ENCODE measurements at regions not wholly inside any gene's neighbourhood (a gene's known extent, or its start where the extent isn't known, plus 50 kb on each side); places are given as distances from the start of the nearest gene placed in this dataset.
A peak's percentile ranks its signal among the peaks of the same experiment; 100 is the strongest.

GRCh38 chr6:126091466-126091865 lies 105.1 kb downstream of the TRMT11 start:
- H3K4me1 Mint-ChIP-seq (ENCODE audit: low read depth, unreplicated experiment): no peaks in the 10 kb centered on the region
- peaks cover 2% of the 10 kb centered on the region for H3K9me3 Mint-ChIP-seq (ENCODE audit: unreplicated experiment)
- Histone ChIP-seq H2AFZ (ENCODE audit: low read depth, low read length) (no peak overlapping the region), H3K4me1 (ENCODE audit: insufficient read depth, low read length) (no peaks in the 10 kb centered on the region), H3K4me3 (ENCODE audit: insufficient read depth, low read depth, low read length) (no peak overlapping the region), H3K4me2 (ENCODE audit: low read length) (no peak overlapping the region), H3K9me3 (ENCODE audit: insufficient read depth, low read depth, low read length) (no peaks in the 10 kb centered on the region), H3K27ac (ENCODE audit: low read depth, low read length) (no peak overlapping the region), H3K27me3 (ENCODE audit: insufficient read depth, low read length) (no peaks in the 10 kb centered on the region), H3K79me2 (ENCODE audit: insufficient read depth, low read length) (no peaks in the 10 kb centered on the region), H3K36me3 (ENCODE audit: insufficient read depth, low read length) (no peaks in the 10 kb centered on the region), H3K9ac (ENCODE audit: low read length) (no peak overlapping the region), H4K20me1 (ENCODE audit: insufficient read depth, low read length) (no peaks in the 10 kb centered on the region)
- H3K27ac Mint-ChIP-seq (ENCODE audit: unreplicated experiment): peak overlapping the region; percentile 94
- no peak for DNase-seq (ENCODE audit: low read depth)
- H3K27me3 Mint-ChIP-seq (ENCODE audit: low read depth, unreplicated experiment): no peaks in the 10 kb centered on the region
- no peaks in the 10 kb centered on the region for H3K36me3 Mint-ChIP-seq (ENCODE audit: low read depth, unreplicated experiment)
- FAIRE-seq: no peak
- no peak overlapping the region for H3K4me3 Mint-ChIP-seq (ENCODE audit: unreplicated experiment)
- TF ChIP-seq EZH2 (IDR thresholded peaks at IDR 0.05; ENCODE audit: insufficient read depth, low read length) (no peak), CTCF (IDR thresholded peaks at IDR 0.05; ENCODE audit: insufficient read depth, low read depth, low read length) (no peak)

GRCh38 chr6:126093108-126093507 lies 106.8 kb downstream of the TRMT11 start:
- Histone ChIP-seq H3K79me2 (ENCODE audit: insufficient read depth, low read length) (no peaks in the 10 kb centered on the region), H3K9me3 (ENCODE audit: insufficient read depth, low read depth, low read length) (no peaks in the 10 kb centered on the region), H4K20me1 (ENCODE audit: insufficient read depth, low read length) (no peaks in the 10 kb centered on the region), H3K4me1 (ENCODE audit: insufficient read depth, low read length) (no peaks in the 10 kb centered on the region), H2AFZ (ENCODE audit: low read depth, low read length) (no peak overlapping the region), H3K9ac (ENCODE audit: low read length) (no peak overlapping the region), H3K27ac (ENCODE audit: low read depth, low read length) (no peak overlapping the region), H3K27me3 (ENCODE audit: insufficient read depth, low read length) (no peaks in the 10 kb centered on the region), H3K4me2 (ENCODE audit: low read length) (no peak overlapping the region), H3K36me3 (ENCODE audit: insufficient read depth, low read length) (no peaks in the 10 kb centered on the region), H3K4me3 (ENCODE audit: insufficient read depth, low read depth, low read length) (no peak overlapping the region)
- H3K36me3 Mint-ChIP-seq (ENCODE audit: low read depth, unreplicated experiment): peaks cover 1% of the 10 kb centered on the region
- H3K4me3 Mint-ChIP-seq (ENCODE audit: unreplicated experiment): no peak overlapping the region
- TF ChIP-seq CTCF (IDR thresholded peaks at IDR 0.05; ENCODE audit: insufficient read depth, low read depth, low read length) (no peak), EZH2 (IDR thresholded peaks at IDR 0.05; ENCODE audit: insufficient read depth, low read length) (no peak)
- H3K9me3 Mint-ChIP-seq (ENCODE audit: unreplicated experiment): peaks cover 2% of the 10 kb centered on the region
- no peak for DNase-seq (ENCODE audit: low read depth)
- H3K4me1 Mint-ChIP-seq (ENCODE audit: low read depth, unreplicated experiment): no peaks in the 10 kb centered on the region
- H3K27ac Mint-ChIP-seq (ENCODE audit: unreplicated experiment): no peak overlapping the region
- no peak for FAIRE-seq
- H3K27me3 Mint-ChIP-seq (ENCODE audit: low read depth, unreplicated experiment): no peaks in the 10 kb centered on the region

GRCh38 chr6:126094411-126094810 lies 108.1 kb downstream of the TRMT11 start:
- Histone ChIP-seq H3K36me3 (ENCODE audit: insufficient read depth, low read length) (no peaks in the 10 kb centered on the region), H3K9ac (ENCODE audit: low read length) (no peak overlapping the region), H3K27me3 (ENCODE audit: insufficient read depth, low read length) (no peaks in the 10 kb centered on the region), H3K9me3 (ENCODE audit: insufficient read depth, low read depth, low read length) (no peaks in the 10 kb centered on the region), H4K20me1 (ENCODE audit: insufficient read depth, low read length) (no peaks in the 10 kb centered on the region), H3K4me1 (ENCODE audit: insufficient read depth, low read length) (no peaks in the 10 kb centered on the region), H3K27ac (ENCODE audit: low read depth, low read length) (no peak overlapping the region), H3K79me2 (ENCODE audit: insufficient read depth, low read length) (no peaks in the 10 kb centered on the region), H3K4me3 (ENCODE audit: insufficient read depth, low read depth, low read length) (no peak overlapping the region), H3K4me2 (ENCODE audit: low read length) (no peak overlapping the region), H2AFZ (ENCODE audit: low read depth, low read length) (no peak overlapping the region)
- FAIRE-seq: no peak
- H3K4me3 Mint-ChIP-seq (ENCODE audit: unreplicated experiment): no peak overlapping the region
- no peak for TF ChIP-seq CTCF (IDR thresholded peaks at IDR 0.05; ENCODE audit: insufficient read depth, low read depth, low read length)
- TF ChIP-seq EZH2 (IDR thresholded peaks at IDR 0.05; ENCODE audit: insufficient read depth, low read length): no peak
- H3K27me3 Mint-ChIP-seq (ENCODE audit: low read depth, unreplicated experiment): no peaks in the 10 kb centered on the region
- peaks cover 2% of the 10 kb centered on the region for H3K9me3 Mint-ChIP-seq (ENCODE audit: unreplicated experiment)
- H3K4me1 Mint-ChIP-seq (ENCODE audit: low read depth, unreplicated experiment): no peaks in the 10 kb centered on the region
- no peak overlapping the region for H3K27ac Mint-ChIP-seq (ENCODE audit: unreplicated experiment)
- no peak for DNase-seq (ENCODE audit: low read depth)
- peaks cover 2% of the 10 kb centered on the region for H3K36me3 Mint-ChIP-seq (ENCODE audit: low read depth, unreplicated experiment)
